HepG2 (cell line): ENCODE measurements at regions not wholly inside any gene's neighbourhood (a gene's known extent, or its start where the extent isn't known, plus 50 kb on each side); places are given as distances from the start of the nearest gene placed in this dataset.

Experiments used
- ATAC-seq: fragments of 200-7000 bp; cut with Tn5 transposase; 3 replicates; pipeline ENCODE4 v1.9.1; 2020; ENCODE audit warnings: mild to moderate bottlenecking, moderate library complexity
- BruUV-seq: library from RNA; stranded (reverse); fragments of 400-500 nt; replicated peaks from 2 replicates; lab custom pipeline; 2021; lab: Mats Ljungman, UMichigan
- CTCF ChIA-PET: fragments of 300-600 bp; formaldehyde crosslinking; extraction: SDS; loops from one replicate; lab custom pipeline; 2021; ENCODE audit warnings: low total read pairs, inconsistent platforms, low intra/inter-chr PET ratio; lab: Yijun Ruan, JAX
- POLR2A ChIA-PET: fragments of 350-600 bp; sonication (Branson Sonifier 250); formaldehyde crosslinking; loops from one replicate; lab custom pipeline; 2020; ENCODE audit warnings: antibody characterized with exemption, inconsistent platforms; lab: Yijun Ruan, JAX
- DNase-seq: peaks from one replicate; pipeline ENCODE4 v3.0.0-alpha.2; 2015; ENCODE audit warnings: low spot score
- FAIRE-seq: peaks from 3 replicates; lab custom pipeline; 2011; peaks lifted over from hg19 to GRCh38; lab: Jason Lieb, UNC
- H2AFZ ChIP-seq: one replicate; pipeline ENCODE4 v1.6.1; 2011; ENCODE audit warnings: low read length, inconsistent platforms
- H3K27ac ChIP-seq: fragments of 300-600 bp; 3 replicates; pipeline ENCODE4 v1.8.0; 2011; ENCODE audit warnings: mixed run types, mild to moderate bottlenecking, mixed read lengths, low read length, inconsistent platforms; ENCODE audit not compliant: insufficient read depth; ENCODE audit errors: extremely low read length
- H3K27me3 ChIP-seq, 2 experiments: fragments of 200-600 bp in 1 of 2; 2 replicates in 1 of 2; 3 replicates in 1 of 2; pipeline versions ENCODE4 v1.6.0 to v1.8.0; 2011; ENCODE audit warnings: low read length in 2 of 2, mild to moderate bottlenecking in 2 of 2, moderate library complexity in 2 of 2, inconsistent platforms in 1 of 2; ENCODE audit not compliant: insufficient read depth in 2 of 2, control insufficient read depth in 1 of 2
- H3K36me3 ChIP-seq, 2 experiments: fragments of 200-600 bp in 1 of 2; replicated peaks in 1 of 2; 2 replicates in 1 of 2; 3 replicates in 1 of 2; pipeline versions ENCODE4 v1.5.1 to v1.8.0; 2011; ENCODE audit warnings: low read length in 2 of 2, inconsistent platforms in 1 of 2; ENCODE audit not compliant: insufficient read depth in 2 of 2, control insufficient read depth in 1 of 2
- H3K4me1 ChIP-seq: 2 replicates; pipeline ENCODE4 v1.5.1; 2012; ENCODE audit warnings: low read length, inconsistent platforms; ENCODE audit not compliant: insufficient read depth
- H3K4me2 ChIP-seq: 2 replicates; pipeline ENCODE4 v1.6.0; 2011; ENCODE audit warnings: low read depth, low read length, inconsistent platforms
- H3K4me3 ChIP-seq, 3 experiments: fragments of 200-600 bp in 1 of 3; sonication (generic), shearing (Covaris generic) in 1 of 3; replicated peaks in 1 of 3; 2 replicates each; pipeline ENCODE4 v1.5.1; 2011 to 2016; ENCODE audit warnings: low read length in 3 of 3, inconsistent platforms in 2 of 3, low read depth in 2 of 3, mild to moderate bottlenecking in 2 of 3, control low read depth in 1 of 3, mixed read lengths in 1 of 3; ENCODE audit not compliant: insufficient read depth in 1 of 3
- H3K79me2 ChIP-seq: one replicate; pipeline ENCODE4 v1.6.1; 2011; ENCODE audit warnings: low read length, inconsistent platforms; ENCODE audit not compliant: insufficient read depth
- H3K9ac ChIP-seq: 2 replicates; pipeline ENCODE4 v1.6.0; 2011; ENCODE audit warnings: mild to moderate bottlenecking, low read depth, low read length, inconsistent platforms; ENCODE audit not compliant: insufficient read depth
- H3K9me3 ChIP-seq: 2 replicates; pipeline ENCODE4 v1.5.1; 2012; ENCODE audit warnings: mild to moderate bottlenecking, low read length
- H4K20me1 ChIP-seq: 2 replicates; pipeline ENCODE4 v1.6.0; 2011; ENCODE audit warnings: inconsistent platforms, mild to moderate bottlenecking, low read length, moderate library complexity; ENCODE audit not compliant: insufficient read depth
- ARID5B ChIP-seq: IDR thresholded peaks from 2 replicates; pipeline ENCODE4 v1.4.0; 2020; ENCODE audit warnings: mild to moderate bottlenecking, missing genetic modification reagents
- CSRNP2 ChIP-seq: sonication (generic); formaldehyde crosslinking; conservative IDR thresholded peaks from 2 replicates; pipeline ENCODE4 v1.8.0; 2022; ENCODE audit warnings: low read depth, missing genetic modification reagents
- ETV5 ChIP-seq: IDR thresholded peaks from 2 replicates; pipeline ENCODE4 v1.6.1; 2018; ENCODE audit warnings: missing biosample characterization, missing genetic modification reagents, inconsistent platforms, borderline replicate concordance
- IKZF5 ChIP-seq: IDR thresholded peaks from 2 replicates; pipeline ENCODE4 v1.6.1; 2018; ENCODE audit warnings: missing genetic modification reagents, mild to moderate bottlenecking, missing compliant biosample characterization
- MIER2 ChIP-seq: IDR thresholded peaks from 2 replicates; pipeline ENCODE4 v1.6.1; 2016; ENCODE audit warnings: missing biosample characterization, missing genetic modification reagents
- RFXAP ChIP-seq: sonication (generic); formaldehyde crosslinking; IDR thresholded peaks from 2 replicates; pipeline ENCODE4 v1.4.0; 2020; ENCODE audit warnings: missing genetic modification reagents, borderline replicate concordance
- THRA ChIP-seq: sonication (generic); formaldehyde crosslinking; IDR thresholded peaks from 2 replicates; pipeline ENCODE4 v1.4.0; 2020; ENCODE audit warnings: missing genetic modification reagents, borderline replicate concordance
- YEATS4 ChIP-seq: sonication (generic); formaldehyde crosslinking; IDR thresholded peaks from 2 replicates; pipeline ENCODE4 v1.4.0; 2020; ENCODE audit warnings: missing genetic modification reagents, borderline replicate concordance
- ZNF598 ChIP-seq: sonication (generic); formaldehyde crosslinking; IDR thresholded peaks from 2 replicates; pipeline ENCODE4 v1.5.1; 2020; ENCODE audit warnings: mild to moderate bottlenecking, missing genetic modification reagents, borderline replicate concordance
- WGBS: methylation state at CpG from one replicate; pipeline ENCODE4 v1.1.6; 2017; ENCODE audit warnings: low lambda C conversion rate; 5-methylcytosine and 5-hydroxymethylcytosine counted together
- in situ Hi-C: cut with HindIII; loops from 2 replicates; pipeline ENCODE4 v1.10.0; 2017; ENCODE audit warnings: low pct_unique_long_range_greater_than_20kb; ENCODE audit not compliant: extremely low pct_ligation_motif_present
- intact Hi-C: fragments of 100-400 bp; cut with micrococcal nuclease; formaldehyde crosslinking; loops from one replicate; pipeline ENCODE4 v1.10.0; 2022; ENCODE audit not compliant: unreplicated experiment

- Histone ChIP-seq H3K4me3 (no peak overlapping the region), H3K9ac (no peak overlapping the region), H3K27ac (no peak overlapping the region), H3K27me3 (no peaks in the 10 kb centered on the region; a peak in 1 of 5 replicates), H3K4me1 (no peaks in the 10 kb centered on the region), H3K79me2 (no peaks in the 10 kb centered on the region), H3K4me2 (no peak overlapping the region), H4K20me1 (no peaks in the 10 kb centered on the region), H2AFZ (no peak overlapping the region), H3K36me3 (no peaks in the 10 kb centered on the region), H3K9me3 (no peaks in the 10 kb centered on the region)
- intact Hi-C loops (no loop called here), in situ Hi-C loops (no loop called here)
- POLR2A ChIA-PET, result no interaction called here
- TF ChIP-seq RFXAP (CRISPR knock-in tag), result no peak
- TF ChIP-seq ARID5B (CRISPR knock-in tag), result no peak
- TF ChIP-seq MIER2, result no peak
- DNase-seq, result no peak
- CTCF ChIA-PET, result no interaction called here
- no TSS peak for BruUV-seq
- no peak for ATAC-seq
- WGBS, result 13% methylated on average over 3 of the region's 3 CpGs
- FAIRE-seq, result no peak
These were observed 204.9 kb upstream of the MDFIC2 start for GRCh38 chr3:70517124-70517890.

- POLR2A ChIA-PET, result no interaction called here
- ATAC-seq, result no peak
- Histone ChIP-seq H3K27me3 (no peaks in the 10 kb centered on the region; a peak in 1 of 5 replicates), H3K36me3 (no peaks in the 10 kb centered on the region), H4K20me1 (no peaks in the 10 kb centered on the region), H3K4me3 (no peak overlapping the region), H2AFZ (no peak overlapping the region), H3K27ac (no peak overlapping the region), H3K4me2 (no peak overlapping the region), H3K4me1 (no peaks in the 10 kb centered on the region), H3K79me2 (no peaks in the 10 kb centered on the region), H3K9ac (no peak overlapping the region), H3K9me3 (no peaks in the 10 kb centered on the region)
- WGBS, result 17% methylated on average over 4 of the region's 4 CpGs
- in situ Hi-C loops, result no loop called here
- CTCF ChIA-PET, result no interaction called here
- no TSS peak for BruUV-seq
- intact Hi-C loops, result no loop called here
- DNase-seq, result no peak
- FAIRE-seq, result no peak
- TF ChIP-seq ETV5 (CRISPR knock-in tag) (no peak), CSRNP2 (CRISPR knock-in tag) (no peak), ZNF598 (CRISPR knock-in tag) (no peak), YEATS4 (CRISPR knock-in tag) (no peak), IKZF5 (CRISPR knock-in tag) (no peak), THRA (CRISPR knock-in tag) (no peak)
These were observed 203.6 kb upstream of the MDFIC2 start for GRCh38 chr3:70516076-70516475.
